ENCODE measurements at regions not wholly inside any gene's neighbourhood (a gene's known extent, or its start where the extent isn't known, plus 50 kb on each side); places are given as distances from the start of the nearest gene placed in this dataset.

DNA sequence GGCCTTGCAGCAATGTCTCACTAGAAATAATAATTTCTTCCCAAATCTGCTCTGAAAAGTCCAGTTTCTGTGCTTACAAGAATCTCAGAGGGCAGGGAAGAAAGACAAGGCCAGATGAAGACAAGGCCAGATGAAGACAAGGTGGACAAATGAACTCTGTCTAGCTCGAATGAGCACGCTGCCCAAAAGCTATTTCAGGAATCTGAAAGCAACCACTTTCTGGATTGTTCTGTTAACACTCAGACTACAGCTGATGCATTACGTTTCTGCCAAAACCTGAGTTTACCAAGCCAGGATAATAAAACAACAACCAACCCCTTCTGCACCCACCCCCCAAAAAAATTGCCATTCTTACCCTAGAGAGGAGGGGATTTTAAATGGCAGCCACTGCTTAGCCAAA lies 1073.6 kb downstream of the SORCS3 start:
- TF ChIP-seq BHLHE40 (IDR thresholded peaks at IDR 0.05; ENCODE audit: borderline replicate concordance) (no peak), FOXA1 (IDR thresholded peaks at IDR 0.05) (no peak), HDGF (IDR thresholded peaks at IDR 0.05; ENCODE audit: borderline replicate concordance) (no peak), L3MBTL2 (conservative IDR thresholded peaks at IDR 0.05) (no peak), SUZ12 (IDR thresholded peaks at IDR 0.05) (no peak), CTBP1 (IDR thresholded peaks at IDR 0.05; ENCODE audit: borderline replicate concordance) (no peak), TARDBP (IDR thresholded peaks at IDR 0.05) (no peak), ARNT (IDR thresholded peaks at IDR 0.05) (no peak), ZNF384 (IDR thresholded peaks at IDR 0.05) (no peak)

Measured in HEK293T (cell line).